Activated CD8-positive, alpha-beta T cell treated with anti-CD3 and anti-CD28 coated beads, Interleukin-2, amount 10 ng/mL, durations not matched to agents 7 days and 5 days (primary cell): ENCODE measurements at regions not wholly inside any gene's neighbourhood (a gene's known extent, or its start where the extent isn't known, plus 50 kb on each side); places are given as distances from the start of the nearest gene placed in this dataset.

Experiments used
- ATAC-seq: fragments of 150-1000 bp; cut with Tn5 transposase; one replicate; pipeline ENCODE4 v1.10.0; 2021; ENCODE audit warnings: moderate library complexity
- CTCF ChIA-PET: fragments of 350-600 bp; sonication (Branson Sonifier 250); formaldehyde crosslinking; loops from one replicate; lab custom pipeline; 2021; ENCODE audit warnings: antibody characterized with exemption; lab: Charles Lee
- POLR2A ChIA-PET: fragments of 350-600 bp; sonication (Branson Sonifier 250); formaldehyde crosslinking; loops from one replicate; lab custom pipeline; 2021; ENCODE audit warnings: antibody characterized with exemption; lab: Charles Lee
- DNase-seq: peaks from one replicate; pipeline ENCODE4 v3.0.0-alpha.2; 2020
- H3K27ac Mint-ChIP-seq: one replicate; pipeline ENCODE4 v1.8.0; 2021; ENCODE audit warnings: mild to moderate bottlenecking, mixed read lengths
- H3K27me3 Mint-ChIP-seq: one replicate; pipeline ENCODE4 v1.8.0; 2021; ENCODE audit warnings: low read depth, mixed read lengths
- H3K36me3 Mint-ChIP-seq: one replicate; pipeline ENCODE4 v1.8.0; 2021; ENCODE audit warnings: low read depth, mixed read lengths
- H3K4me1 Mint-ChIP-seq: one replicate; pipeline ENCODE4 v1.8.0; 2021; ENCODE audit warnings: low read depth, mixed read lengths
- H3K4me3 Mint-ChIP-seq: one replicate; pipeline ENCODE4 v1.8.0; 2021; ENCODE audit warnings: mild to moderate bottlenecking, mixed read lengths
- H3K9me3 Mint-ChIP-seq: one replicate; pipeline ENCODE4 v1.8.0; 2022; ENCODE audit warnings: mixed read lengths; ENCODE audit not compliant: insufficient read depth

GRCh38 chr6:40799296-40800140, 212.4 kb upstream of the LRFN2 start:
- DNase-seq (no peak), ATAC-seq (no peak)
- Mint-ChIP-seq H3K4me1 (no peaks in the 10 kb centered on the region), H3K36me3 (no peaks in the 10 kb centered on the region), H3K9me3 (no peaks in the 10 kb centered on the region), H3K4me3 (no peak overlapping the region), H3K27ac (no peak overlapping the region), H3K27me3 (peaks cover 9% of the 10 kb centered on the region)
- POLR2A ChIA-PET: no interaction called here
- CTCF ChIA-PET: no interaction called here

- Mint-ChIP-seq H3K27ac (no peak overlapping the region), H3K4me1 (no peaks in the 10 kb centered on the region), H3K36me3 (no peaks in the 10 kb centered on the region), H3K9me3 (no peaks in the 10 kb centered on the region), H3K27me3 (peaks cover 9% of the 10 kb centered on the region), H3K4me3 (no peak overlapping the region)
- CTCF ChIA-PET: no interaction called here
- ATAC-seq (no peak), DNase-seq (no peak)
- POLR2A ChIA-PET: no interaction called here
These were observed 211.1 kb upstream of the LRFN2 start for GRCh38 chr6:40798069-40798770.

GRCh38 chr6:40796260-40797221, 209.4 kb upstream of the LRFN2 start:
- Mint-ChIP-seq H3K4me1 (no peaks in the 10 kb centered on the region), H3K9me3 (no peaks in the 10 kb centered on the region), H3K27me3 (peaks cover 9% of the 10 kb centered on the region), H3K4me3 (no peak overlapping the region), H3K27ac (no peak overlapping the region), H3K36me3 (no peaks in the 10 kb centered on the region)
- DNase-seq (no peak), ATAC-seq (no peak)
- POLR2A ChIA-PET: no interaction called here
- CTCF ChIA-PET: no interaction called here

GRCh38 chr6:40794586-40794985, 207.4 kb upstream of the LRFN2 start:
- Mint-ChIP-seq H3K4me3 (no peak overlapping the region), H3K4me1 (peaks cover 14% of the 10 kb centered on the region), H3K27ac (no peak overlapping the region), H3K27me3 (peaks cover 2% of the 10 kb centered on the region), H3K36me3 (no peaks in the 10 kb centered on the region), H3K9me3 (no peaks in the 10 kb centered on the region)
- CTCF ChIA-PET: no interaction called here
- ATAC-seq (no peak), DNase-seq (no peak)
- POLR2A ChIA-PET: no interaction called here

- no peak overlapping the region for H3K4me3 Mint-ChIP-seq
- no peak overlapping the region for H3K27ac Mint-ChIP-seq
- ChIA-PET CTCF (no interaction called here), POLR2A (no interaction called here)
- H3K27me3 Mint-ChIP-seq: peaks cover 2% of the 10 kb centered on the region
- H3K4me1 Mint-ChIP-seq: peaks cover 26% of the 10 kb centered on the region
- ATAC-seq: no peak
- H3K9me3 Mint-ChIP-seq: no peaks in the 10 kb centered on the region
- no peak for DNase-seq
- H3K36me3 Mint-ChIP-seq: no peaks in the 10 kb centered on the region
These were observed 205.0 kb upstream of the LRFN2 start for GRCh38 chr6:40792183-40792582.

GRCh38 chr6:40791004-40791403, 203.8 kb upstream of the LRFN2 start:
- Mint-ChIP-seq H3K4me3 (no peak overlapping the region), H3K9me3 (no peaks in the 10 kb centered on the region), H3K36me3 (no peaks in the 10 kb centered on the region), H3K4me1 (peaks cover 26% of the 10 kb centered on the region), H3K27me3 (peaks cover 6% of the 10 kb centered on the region), H3K27ac (no peak overlapping the region)
- DNase-seq: no peak
- ATAC-seq: no peak
- POLR2A ChIA-PET: no interaction called here
- CTCF ChIA-PET: no interaction called here

GRCh38 chr6:40788661-40789655, 201.8 kb upstream of the LRFN2 start:
- peak; percentile 71 for DNase-seq
- H3K9me3 Mint-ChIP-seq: no peaks in the 10 kb centered on the region
- H3K4me3 Mint-ChIP-seq: no peak overlapping the region
- H3K4me1 Mint-ChIP-seq: peaks cover 26% of the 10 kb centered on the region
- ChIA-PET CTCF (interaction anchor here (0.7 kb wide), 1 partner anchor 63 kb away, joined by 3 read pairs; no protein-coding TSS in a partner anchor), POLR2A (no interaction called here)
- ATAC-seq: peak; percentile 97
- H3K27ac Mint-ChIP-seq: peak overlapping the region; percentile 88
- peaks cover 8% of the 10 kb centered on the region for H3K27me3 Mint-ChIP-seq
- H3K36me3 Mint-ChIP-seq: no peaks in the 10 kb centered on the region

- H3K36me3 Mint-ChIP-seq: no peaks in the 10 kb centered on the region
- DNase-seq (no peak), ATAC-seq (no peak)
- POLR2A ChIA-PET: no interaction called here
- no peaks in the 10 kb centered on the region for H3K4me1 Mint-ChIP-seq
- H3K27ac Mint-ChIP-seq: no peak overlapping the region
- H3K9me3 Mint-ChIP-seq: no peaks in the 10 kb centered on the region
- CTCF ChIA-PET: no interaction called here
- no peak overlapping the region for H3K4me3 Mint-ChIP-seq
- H3K27me3 Mint-ChIP-seq: peaks cover 14% of the 10 kb centered on the region
These were observed 195.2 kb upstream of the LRFN2 start for GRCh38 chr6:40782355-40782754.

- POLR2A ChIA-PET: no interaction called here
- H3K36me3 Mint-ChIP-seq: no peaks in the 10 kb centered on the region
- no peak for DNase-seq
- CTCF ChIA-PET: interaction anchor here (0.8 to 1.7 kb wide), 2 partner anchors 42 to 915 kb away, joined by 3 to 4 read pairs; no protein-coding TSS in a partner anchor
- no peak overlapping the region for H3K4me3 Mint-ChIP-seq
- no peak for ATAC-seq
- H3K4me1 Mint-ChIP-seq: no peaks in the 10 kb centered on the region
- H3K9me3 Mint-ChIP-seq: no peaks in the 10 kb centered on the region
- H3K27me3 Mint-ChIP-seq: peaks cover 10% of the 10 kb centered on the region
- H3K27ac Mint-ChIP-seq: no peak overlapping the region
These were observed 193.5 kb upstream of the LRFN2 start for GRCh38 chr6:40780637-40781036.

GRCh38 chr6:40779409-40779808, 192.2 kb upstream of the LRFN2 start:
- H3K27me3 Mint-ChIP-seq: peaks cover 10% of the 10 kb centered on the region
- POLR2A ChIA-PET: no interaction called here
- ATAC-seq (no peak), DNase-seq (no peak)
- no peaks in the 10 kb centered on the region for H3K9me3 Mint-ChIP-seq
- H3K4me3 Mint-ChIP-seq: no peak overlapping the region
- no peaks in the 10 kb centered on the region for H3K36me3 Mint-ChIP-seq
- CTCF ChIA-PET: interaction anchor here (1.7 kb wide), 1 partner anchor 913 kb away, joined by 4 read pairs; no protein-coding TSS in a partner anchor
- no peaks in the 10 kb centered on the region for H3K4me1 Mint-ChIP-seq
- no peak overlapping the region for H3K27ac Mint-ChIP-seq

GRCh38 chr6:40778918-40779317, 191.8 kb upstream of the LRFN2 start:
- ATAC-seq: no peak
- Mint-ChIP-seq H3K27ac (no peak overlapping the region), H3K36me3 (no peaks in the 10 kb centered on the region), H3K4me3 (no peak overlapping the region), H3K4me1 (no peaks in the 10 kb centered on the region), H3K9me3 (no peaks in the 10 kb centered on the region), H3K27me3 (peaks cover 10% of the 10 kb centered on the region)
- POLR2A ChIA-PET: no interaction called here
- CTCF ChIA-PET: no interaction called here
- no peak for DNase-seq
